Endothelial cell of umbilical vein (primary cell): ENCODE measurements at regions not wholly inside any gene's neighbourhood (a gene's known extent, or its start where the extent isn't known, plus 50 kb on each side); places are given as distances from the start of the nearest gene placed in this dataset.

Experiments
- BruUV-seq: library from RNA; stranded (reverse); fragments of 400-500 nt; replicated peaks from 2 replicates; lab custom pipeline; 2021; lab: Mats Ljungman, UMichigan
- CTCF ChIA-PET: fragments of 300-600, 350-600 bp; sonication (Branson Sonifier 250); formaldehyde crosslinking; loops from one replicate; lab custom pipeline; 2021; ENCODE audit warnings: antibody characterized with exemption, inconsistent platforms; lab: Charles Lee
- POLR2A ChIA-PET: fragments of 300-600, 350-600 bp; sonication (Branson Sonifier 250); formaldehyde crosslinking; loops from one replicate; lab custom pipeline; 2021; ENCODE audit warnings: antibody characterized with exemption, inconsistent platforms; lab: Charles Lee
- DNase-seq: peaks from one replicate; pipeline ENCODE4 v3.0.0-alpha.2; 2011; ENCODE audit warnings: low read depth, low spot score
- FAIRE-seq: peaks from 2 replicates; lab custom pipeline; 2011; peaks lifted over from hg19 to GRCh38; lab: Jason Lieb, UNC
- H2AFZ ChIP-seq: 2 replicates; pipeline ENCODE4 v1.6.0; 2012; ENCODE audit warnings: low read depth, low read length, control low read depth, inconsistent platforms
- H3K27ac ChIP-seq: 2 replicates; pipeline ENCODE4 v1.5.1; 2011; ENCODE audit warnings: low read depth, mild to moderate bottlenecking, control low read depth, low read length, moderate library complexity; ENCODE audit not compliant: insufficient read depth
- H3K27me3 ChIP-seq, 2 experiments: 2 replicates each; pipeline versions ENCODE4 v1.6.0 to v1.6.1; 2011; ENCODE audit warnings: low read length in 2 of 2, mixed read lengths in 1 of 2; ENCODE audit not compliant: control insufficient read depth in 2 of 2, insufficient read depth in 2 of 2
- H3K36me3 ChIP-seq, 2 experiments: 2 replicates in 1 of 2; 3 replicates in 1 of 2; pipeline ENCODE4 v1.5.1; 2011; ENCODE audit warnings: low read length in 2 of 2, mild to moderate bottlenecking in 1 of 2, moderate library complexity in 1 of 2; ENCODE audit not compliant: control insufficient read depth in 2 of 2, insufficient read depth in 2 of 2; ENCODE audit errors: extremely low read depth in 1 of 2
- H3K4me1 ChIP-seq: 3 replicates; pipeline ENCODE4 v1.5.1; 2011; ENCODE audit warnings: mild to moderate bottlenecking, low read length; ENCODE audit not compliant: control insufficient read depth, insufficient read depth; ENCODE audit errors: extremely low read depth
- H3K4me2 ChIP-seq: 2 replicates; pipeline ENCODE4 v1.6.1; 2011; ENCODE audit warnings: low read length, control low read depth, mixed read lengths; ENCODE audit not compliant: insufficient read depth
- H3K4me3 ChIP-seq, 3 experiments: fragments of 200-600 bp in 1 of 3; sonication (generic), shearing (Covaris generic) in 1 of 3; replicated peaks in 1 of 3; 2 replicates each; pipeline ENCODE4 v1.5.1; 2011 to 2016; ENCODE audit warnings: control low read depth in 3 of 3, low read length in 3 of 3, mild to moderate bottlenecking in 2 of 3, inconsistent platforms in 1 of 3, low read depth in 1 of 3, moderate library complexity in 1 of 3; ENCODE audit not compliant: insufficient read depth in 1 of 3
- H3K79me2 ChIP-seq: 2 replicates; pipeline ENCODE4 v1.6.0; 2012; ENCODE audit warnings: low read length, inconsistent platforms; ENCODE audit not compliant: control insufficient read depth, insufficient read depth
- H3K9ac ChIP-seq: replicated peaks from 2 replicates; pipeline ENCODE3; 2011; ENCODE audit warnings: low read length, control low read depth; ENCODE audit not compliant: insufficient read depth; ENCODE audit errors: extremely low read depth
- H3K9me1 ChIP-seq: replicated peaks from 3 replicates; pipeline ENCODE4 v1.6.0; 2011; ENCODE audit warnings: mild to moderate bottlenecking, low read length; ENCODE audit not compliant: control insufficient read depth, insufficient read depth; ENCODE audit errors: extremely low read depth
- H3K9me3 ChIP-seq: replicated peaks from 2 replicates; pipeline ENCODE4 v1.5.1; 2012; ENCODE audit warnings: low read length, inconsistent platforms; ENCODE audit not compliant: control insufficient read depth, insufficient read depth
- H4K20me1 ChIP-seq: replicated peaks from 2 replicates; pipeline ENCODE3; 2011; ENCODE audit warnings: mild to moderate bottlenecking, low read length; ENCODE audit not compliant: control insufficient read depth, insufficient read depth; ENCODE audit errors: extremely low read depth
- FOS ChIP-seq: IDR thresholded peaks from 2 replicates; pipeline ENCODE4 v1.6.1; 2011; ENCODE audit warnings: mild to moderate bottlenecking, low read length, moderate library complexity, borderline replicate concordance; ENCODE audit not compliant: insufficient read depth
- GATA2 ChIP-seq: IDR thresholded peaks from 2 replicates; pipeline ENCODE4 v1.7.0; 2011; ENCODE audit warnings: low read depth, mild to moderate bottlenecking, moderate library complexity, mixed read lengths, low read length; ENCODE audit not compliant: insufficient read length, insufficient read depth
- JUN ChIP-seq: IDR thresholded peaks from 2 replicates; pipeline ENCODE4 v1.6.1; 2011; ENCODE audit warnings: borderline replicate concordance, low read depth; ENCODE audit not compliant: insufficient read length, insufficient read depth
- POLR2A ChIP-seq: IDR thresholded peaks from 2 replicates; pipeline ENCODE4 v1.6.1; 2012; ENCODE audit warnings: low read depth, mild to moderate bottlenecking, control low read depth, low read length
- dilution Hi-C: fragments of 300-500 bp; cut with MboI; formaldehyde crosslinking; loops from one replicate; pipeline ENCODE4 v1.15.0; 2019; ENCODE audit warnings: low sequenced_read_pairs; ENCODE audit not compliant: extremely low pct_ligation_motif_present
- intact Hi-C: fragments of 100-400 bp; cut with micrococcal nuclease; formaldehyde crosslinking; loops from one replicate; pipeline ENCODE4 v1.10.0; 2022
- TF ChIP-seq, protein P1 (sequence below): IDR thresholded peaks from 2 replicates; pipeline ENCODE4 v1.6.1; 2011; ENCODE audit not compliant: insufficient read depth, insufficient read length

DNA sequence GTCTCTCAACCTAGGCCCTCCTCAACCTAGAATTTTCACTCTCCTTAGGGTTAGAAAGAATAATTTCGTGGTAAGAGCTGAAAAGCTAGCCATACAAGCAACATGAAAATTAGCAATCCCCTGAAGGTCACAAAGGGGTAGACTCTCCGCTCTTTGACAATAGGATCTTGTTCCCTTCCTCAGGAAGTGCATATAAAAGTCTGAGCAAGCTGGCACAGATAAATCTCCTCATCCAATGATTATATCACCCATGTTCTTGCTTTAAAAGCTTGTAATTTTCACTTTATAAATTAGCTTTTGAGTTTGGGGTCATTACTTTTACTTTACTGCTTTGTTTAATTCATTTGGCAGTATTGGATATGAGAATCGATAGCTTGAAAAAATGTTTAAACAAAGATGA is 852.3 kb upstream of the CRIM1 start:
- CTCF ChIA-PET, result interaction anchor here (1.0 to 1.9 kb wide), 3 partner anchors 22 to 75 kb away, joined by 3 to 5 read pairs (median 3); no protein-coding TSS in a partner anchor
- no peaks in the 10 kb centered on the region for H3K79me2 ChIP-seq
- no TSS peak for BruUV-seq
- DNase-seq, result peak; percentile 79
- dilution Hi-C loops, result no loop called here
- no peaks in the 10 kb centered on the region for H4K20me1 ChIP-seq
- intact Hi-C loops, result loop anchor here (1.0 to 10.0 kb wide), 4 partner anchors 8 to 1401 kb away; no protein-coding TSS in a partner anchor
- POLR2A ChIA-PET, result no interaction called here
- peak overlapping the region; percentile 97 for H3K4me2 ChIP-seq
- no peaks in the 10 kb centered on the region for H3K9me1 ChIP-seq
- peak overlapping the region; percentile 91 for H3K27ac ChIP-seq
- no peaks in the 10 kb centered on the region for H3K9me3 ChIP-seq
- H3K36me3 ChIP-seq, result no peaks in the 10 kb centered on the region
- H3K4me1 ChIP-seq, result peaks cover 38% of the 10 kb centered on the region
- H3K27me3 ChIP-seq, result no peaks in the 10 kb centered on the region
- H3K9ac ChIP-seq, result peak overlapping the region; percentile 75
- peak overlapping the region in 1 of 3 experiments; percentile 59 for H3K4me3 ChIP-seq
- TF ChIP-seq GATA2, result peak; percentile 60
- TF ChIP-seq POLR2A, result no peak
- FAIRE-seq, result no peak
- H2AFZ ChIP-seq, result no peak overlapping the region

DNA sequence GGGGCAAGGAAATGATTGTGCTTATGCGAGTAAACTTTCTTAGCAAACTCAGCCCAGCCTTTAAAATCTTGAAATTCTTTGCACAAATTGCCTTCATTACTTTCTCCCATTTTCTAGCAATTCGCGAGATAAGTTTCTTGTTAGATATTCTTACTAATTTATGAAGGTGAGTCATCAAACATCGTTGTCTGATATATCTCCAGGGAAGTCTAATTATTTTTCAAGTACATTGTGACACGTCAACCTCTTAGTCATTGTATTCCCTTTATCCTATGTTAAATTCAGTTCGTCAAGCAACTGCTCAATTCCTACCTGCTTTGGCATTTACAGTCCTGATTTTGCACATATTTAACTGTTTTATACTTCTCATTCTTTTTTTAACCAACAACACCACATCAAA is 854.5 kb upstream of the CRIM1 start:
- intact Hi-C loops (loop anchor here (5.0 to 10.0 kb wide), 2 partner anchors 1154 to 1399 kb away; no protein-coding TSS in a partner anchor), dilution Hi-C loops (no loop called here)
- no peak overlapping the region for H3K27ac ChIP-seq
- no peak overlapping the region for H2AFZ ChIP-seq
- H3K4me1 ChIP-seq, result peaks cover 37% of the 10 kb centered on the region
- H3K4me2 ChIP-seq, result peak overlapping the region; percentile 51
- FAIRE-seq (no peak), DNase-seq (peak; percentile 28)
- H3K9ac ChIP-seq, result no peak overlapping the region
- no peaks in the 10 kb centered on the region for H3K36me3 ChIP-seq
- no peaks in the 10 kb centered on the region for H3K9me3 ChIP-seq
- no peaks in the 10 kb centered on the region for H3K9me1 ChIP-seq
- no peaks in the 10 kb centered on the region for H3K27me3 ChIP-seq
- peak; percentile 11 for TF ChIP-seq GATA2
- no peak for TF ChIP-seq POLR2A
- peak; percentile 27 for TF ChIP-seq JUN
- TF ChIP-seq FOS, result peak; percentile 32
- TF ChIP-seq, protein P1, sequence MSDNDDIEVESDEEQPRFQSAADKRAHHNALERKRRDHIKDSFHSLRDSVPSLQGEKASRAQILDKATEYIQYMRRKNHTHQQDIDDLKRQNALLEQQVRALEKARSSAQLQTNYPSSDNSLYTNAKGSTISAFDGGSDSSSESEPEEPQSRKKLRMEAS, result no peak
- no peak overlapping the region for H3K4me3 ChIP-seq
- ChIA-PET POLR2A (no interaction called here), CTCF (no interaction called here)
- no TSS peak for BruUV-seq
- no peaks in the 10 kb centered on the region for H3K79me2 ChIP-seq
- H4K20me1 ChIP-seq, result no peaks in the 10 kb centered on the region
